ENCODE measurements at regions not wholly inside any gene's neighbourhood (a gene's known extent, or its start where the extent isn't known, plus 50 kb on each side); places are given as distances from the start of the nearest gene placed in this dataset.

- no peak overlapping the region for H3K27ac ChIP-seq (ENCODE audit: low read depth, low read length)
- no peak overlapping the region for H2BK15ac ChIP-seq (replicated peaks; ENCODE audit: low read depth)
- no peak overlapping the region for H2BK120ac ChIP-seq (ENCODE audit: low read depth, low read length)
- H3K23ac ChIP-seq (ENCODE audit: low read length), result no peak overlapping the region
- no peak overlapping the region for H4K8ac ChIP-seq (ENCODE audit: low read depth, low read length)
- H3K27me3 ChIP-seq (ENCODE audit: insufficient read depth, low read length, poor library complexity), result no peaks in the 10 kb centered on the region
- no CpG with 5 or more reads among the region's 3 CpGs for WGBS (ENCODE audit: extremely low coverage, insufficient coverage, low lambda C conversion rate)
- H3K79me1 ChIP-seq (ENCODE audit: low read length), result no peaks in the 10 kb centered on the region
- H3K79me2 ChIP-seq (ENCODE audit: control insufficient read depth, insufficient read depth, low read length), result no peaks in the 10 kb centered on the region
- H2AK5ac ChIP-seq (ENCODE audit: low read length), result no peak overlapping the region
- no peak overlapping the region for H4K5ac ChIP-seq (ENCODE audit: low read length)
- H3K4me3 ChIP-seq (ENCODE audit: low read length), result no peak overlapping the region
- no peak overlapping the region for H3K56ac ChIP-seq (ENCODE audit: low read length)
- H3K9ac ChIP-seq (ENCODE audit: low read length), result no peak overlapping the region
- H2BK5ac ChIP-seq (ENCODE audit: low read length), result no peak overlapping the region
- no peak overlapping the region for H3K18ac ChIP-seq (ENCODE audit: low read length)
- H3K4me2 ChIP-seq (ENCODE audit: low read length), result no peak overlapping the region
- peak; percentile 8 for DNase-seq
- no peaks in the 10 kb centered on the region for H3K4me1 ChIP-seq (ENCODE audit: control insufficient read depth, low read depth, low read length)
- H3K4ac ChIP-seq (ENCODE audit: low read depth, low read length), result no peak overlapping the region
- H3K36me3 ChIP-seq (ENCODE audit: control insufficient read depth, insufficient read depth, low read length), result no peaks in the 10 kb centered on the region
Observed at GRCh38 chr12:87491598-87491997, 537.6 kb downstream of the C12orf50 start.

- no peak overlapping the region for H3K23ac ChIP-seq (ENCODE audit: low read length)
- peak; percentile 49 for DNase-seq
- no peaks in the 10 kb centered on the region for H3K36me3 ChIP-seq (ENCODE audit: control insufficient read depth, insufficient read depth, low read length)
- H3K79me1 ChIP-seq (ENCODE audit: low read length), result no peaks in the 10 kb centered on the region
- no peak overlapping the region for H3K9ac ChIP-seq (ENCODE audit: low read length)
- H3K27ac ChIP-seq (ENCODE audit: low read depth, low read length), result no peak overlapping the region
- no peaks in the 10 kb centered on the region for H3K27me3 ChIP-seq (ENCODE audit: insufficient read depth, low read length, poor library complexity)
- no peak overlapping the region for H2AK5ac ChIP-seq (ENCODE audit: low read length)
- no peak overlapping the region for H3K18ac ChIP-seq (ENCODE audit: low read length)
- no CpG with 5 or more reads among the region's 1 CpG for WGBS (ENCODE audit: extremely low coverage, insufficient coverage, low lambda C conversion rate)
- no peaks in the 10 kb centered on the region for H3K79me2 ChIP-seq (ENCODE audit: control insufficient read depth, insufficient read depth, low read length)
- H3K4me1 ChIP-seq (ENCODE audit: control insufficient read depth, low read depth, low read length), result no peaks in the 10 kb centered on the region
- H3K56ac ChIP-seq (ENCODE audit: low read length), result no peak overlapping the region
- H2BK5ac ChIP-seq (ENCODE audit: low read length), result no peak overlapping the region
- no peak overlapping the region for H3K4ac ChIP-seq (ENCODE audit: low read depth, low read length)
- H3K4me2 ChIP-seq (ENCODE audit: low read length), result no peak overlapping the region
- H2BK120ac ChIP-seq (ENCODE audit: low read depth, low read length), result no peak overlapping the region
- no peak overlapping the region for H3K4me3 ChIP-seq (ENCODE audit: low read length)
- H4K5ac ChIP-seq (ENCODE audit: low read length), result no peak overlapping the region
- no peak overlapping the region for H4K8ac ChIP-seq (ENCODE audit: low read depth, low read length)
- H2BK15ac ChIP-seq (replicated peaks; ENCODE audit: low read depth), result no peak overlapping the region
Observed at GRCh38 chr12:87491089-87491488, 538.1 kb downstream of the C12orf50 start.

- DNase-seq, result no peak
- Histone ChIP-seq H3K9ac (ENCODE audit: low read length) (no peak overlapping the region), H4K5ac (ENCODE audit: low read length) (no peak overlapping the region)
Observed at GRCh38 chr12:87469295-87469694, 559.9 kb downstream of the C12orf50 start.

GRCh38 chr12:87467936-87468335 lies 561.3 kb downstream of the C12orf50 start:
- Histone ChIP-seq H2AK5ac (ENCODE audit: low read length) (no peak overlapping the region), H3K79me1 (ENCODE audit: low read length) (no peaks in the 10 kb centered on the region), H3K79me2 (ENCODE audit: control insufficient read depth, insufficient read depth, low read length) (no peaks in the 10 kb centered on the region), H3K27ac (ENCODE audit: low read depth, low read length) (no peak overlapping the region), H3K23ac (ENCODE audit: low read length) (no peak overlapping the region), H3K4me3 (ENCODE audit: low read length) (no peak overlapping the region), H3K4me1 (ENCODE audit: control insufficient read depth, low read depth, low read length) (no peaks in the 10 kb centered on the region), H3K36me3 (ENCODE audit: control insufficient read depth, insufficient read depth, low read length) (no peaks in the 10 kb centered on the region), H3K9ac (ENCODE audit: low read length) (no peak overlapping the region), H2BK5ac (ENCODE audit: low read length) (no peak overlapping the region), H3K4ac (ENCODE audit: low read depth, low read length) (no peak overlapping the region), H4K5ac (ENCODE audit: low read length) (no peak overlapping the region), H4K8ac (ENCODE audit: low read depth, low read length) (no peak overlapping the region), H3K4me2 (ENCODE audit: low read length) (no peak overlapping the region), H3K27me3 (ENCODE audit: insufficient read depth, low read length, poor library complexity) (no peaks in the 10 kb centered on the region), H3K56ac (ENCODE audit: low read length) (no peak overlapping the region), H2BK15ac (replicated peaks; ENCODE audit: low read depth) (no peak overlapping the region), H2BK120ac (ENCODE audit: low read depth, low read length) (no peak overlapping the region), H3K18ac (ENCODE audit: low read length) (no peak overlapping the region)
- peak; percentile 71 for DNase-seq

More at GRCh38 chr12:87469295-87469694, 559.9 kb downstream of the C12orf50 start:
- Histone ChIP-seq H3K4me2 (ENCODE audit: low read length) (no peak overlapping the region), H3K4me3 (ENCODE audit: low read length) (no peak overlapping the region), H3K36me3 (ENCODE audit: control insufficient read depth, insufficient read depth, low read length) (no peaks in the 10 kb centered on the region), H2BK15ac (replicated peaks; ENCODE audit: low read depth) (no peak overlapping the region), H2BK5ac (ENCODE audit: low read length) (no peak overlapping the region), H3K56ac (ENCODE audit: low read length) (no peak overlapping the region), H4K8ac (ENCODE audit: low read depth, low read length) (no peak overlapping the region), H3K23ac (ENCODE audit: low read length) (no peak overlapping the region), H3K4ac (ENCODE audit: low read depth, low read length) (no peak overlapping the region), H3K27ac (ENCODE audit: low read depth, low read length) (no peak overlapping the region), H3K79me2 (ENCODE audit: control insufficient read depth, insufficient read depth, low read length) (no peaks in the 10 kb centered on the region), H2AK5ac (ENCODE audit: low read length) (no peak overlapping the region), H3K79me1 (ENCODE audit: low read length) (no peaks in the 10 kb centered on the region), H3K27me3 (ENCODE audit: insufficient read depth, low read length, poor library complexity) (no peaks in the 10 kb centered on the region), H3K4me1 (ENCODE audit: control insufficient read depth, low read depth, low read length) (no peaks in the 10 kb centered on the region), H2BK120ac (ENCODE audit: low read depth, low read length) (no peak overlapping the region), H3K18ac (ENCODE audit: low read length) (no peak overlapping the region)

GRCh38 chr12:87464565-87464964 lies 564.6 kb downstream of the C12orf50 start:
- Histone ChIP-seq H3K27ac (ENCODE audit: low read depth, low read length) (no peak overlapping the region), H3K23ac (ENCODE audit: low read length) (no peak overlapping the region), H2BK5ac (ENCODE audit: low read length) (no peak overlapping the region), H3K4me1 (ENCODE audit: control insufficient read depth, low read depth, low read length) (no peaks in the 10 kb centered on the region), H3K4me3 (ENCODE audit: low read length) (no peak overlapping the region), H4K5ac (ENCODE audit: low read length) (no peak overlapping the region), H2BK15ac (replicated peaks; ENCODE audit: low read depth) (no peak overlapping the region), H3K79me2 (ENCODE audit: control insufficient read depth, insufficient read depth, low read length) (no peaks in the 10 kb centered on the region), H3K79me1 (ENCODE audit: low read length) (no peaks in the 10 kb centered on the region), H4K8ac (ENCODE audit: low read depth, low read length) (no peak overlapping the region), H3K18ac (ENCODE audit: low read length) (no peak overlapping the region), H3K56ac (ENCODE audit: low read length) (no peak overlapping the region), H3K4ac (ENCODE audit: low read depth, low read length) (no peak overlapping the region), H3K36me3 (ENCODE audit: control insufficient read depth, insufficient read depth, low read length) (no peaks in the 10 kb centered on the region), H3K27me3 (ENCODE audit: insufficient read depth, low read length, poor library complexity) (no peaks in the 10 kb centered on the region), H2BK120ac (ENCODE audit: low read depth, low read length) (no peak overlapping the region), H3K4me2 (ENCODE audit: low read length) (no peak overlapping the region), H2AK5ac (ENCODE audit: low read length) (no peak overlapping the region), H3K9ac (ENCODE audit: low read length) (no peak overlapping the region)
- DNase-seq, result no peak
- no CpG with 5 or more reads among the region's 1 CpG for WGBS (ENCODE audit: extremely low coverage, insufficient coverage, low lambda C conversion rate)

GRCh38 chr12:87444039-87444438 lies 585.2 kb downstream of the C12orf50 start:
- H3K56ac ChIP-seq (ENCODE audit: low read length), result no peak overlapping the region
- H2BK120ac ChIP-seq (ENCODE audit: low read depth, low read length), result no peak overlapping the region
- H3K4me2 ChIP-seq (ENCODE audit: low read length), result no peak overlapping the region
- no peak overlapping the region for H3K4me3 ChIP-seq (ENCODE audit: low read length)
- no peaks in the 10 kb centered on the region for H3K27me3 ChIP-seq (ENCODE audit: insufficient read depth, low read length, poor library complexity)
- no peaks in the 10 kb centered on the region for H3K79me1 ChIP-seq (ENCODE audit: low read length)
- H3K4me1 ChIP-seq (ENCODE audit: control insufficient read depth, low read depth, low read length), result no peaks in the 10 kb centered on the region
- H2BK15ac ChIP-seq (replicated peaks; ENCODE audit: low read depth), result no peak overlapping the region
- no peak overlapping the region for H3K27ac ChIP-seq (ENCODE audit: low read depth, low read length)
- no peak overlapping the region for H2BK5ac ChIP-seq (ENCODE audit: low read length)
- no peak overlapping the region for H3K4ac ChIP-seq (ENCODE audit: low read depth, low read length)
- H3K36me3 ChIP-seq (ENCODE audit: control insufficient read depth, insufficient read depth, low read length), result no peaks in the 10 kb centered on the region
- no peaks in the 10 kb centered on the region for H3K79me2 ChIP-seq (ENCODE audit: control insufficient read depth, insufficient read depth, low read length)
- no peak overlapping the region for H3K23ac ChIP-seq (ENCODE audit: low read length)
- H3K18ac ChIP-seq (ENCODE audit: low read length), result no peak overlapping the region
- no CpG with 5 or more reads among the region's 4 CpGs for WGBS (ENCODE audit: extremely low coverage, insufficient coverage, low lambda C conversion rate)
- H2AK5ac ChIP-seq (ENCODE audit: low read length), result no peak overlapping the region
- no peak overlapping the region for H4K8ac ChIP-seq (ENCODE audit: low read depth, low read length)
- no peak for DNase-seq
- no peak overlapping the region for H3K9ac ChIP-seq (ENCODE audit: low read length)
- H4K5ac ChIP-seq (ENCODE audit: low read length), result no peak overlapping the region

Data from mesendoderm (in vitro differentiated cells).